GM23338 (cell line): ENCODE measurements at regions not wholly inside any gene's neighbourhood (a gene's known extent, or its start where the extent isn't known, plus 50 kb on each side); places are given as distances from the start of the nearest gene placed in this dataset.

Experiments used
- ATAC-seq: fragments of 200-7000 bp; cut with Tn5 transposase; 3 replicates; pipeline ENCODE4 v1.9.1; 2020
- DNase-seq: peaks from one replicate; pipeline ENCODE4 v3.0.0-alpha.2; 2015; ENCODE audit warnings: low spot score
- H2AFZ ChIP-seq: fragments of 200-600 bp; sonication (generic); 2 replicates; pipeline ENCODE4 v1.8.0; 2016; ENCODE audit warnings: antibody characterized with exemption, mild to moderate bottlenecking, moderate library complexity
- H3F3A ChIP-seq: fragments of 200-600 bp; sonication (generic); replicated peaks from 2 replicates; pipeline ENCODE4 v1.8.0; 2017; ENCODE audit warnings: antibody characterized with exemption, mixed run types, low read depth
- H3K27ac ChIP-seq: fragments of 200-600 bp; sonication (generic); 2 replicates; pipeline ENCODE4 v1.6.1; 2016; ENCODE audit warnings: low read depth
- H3K27me3 ChIP-seq: fragments of 200-600 bp; sonication (generic); 2 replicates; pipeline ENCODE4 v1.8.0; 2016; ENCODE audit warnings: mild to moderate bottlenecking, mixed run types, moderate library complexity; ENCODE audit not compliant: insufficient read depth
- H3K36me3 ChIP-seq: fragments of 200-600 bp; sonication (generic); 2 replicates; pipeline ENCODE4 v1.8.0; 2016; ENCODE audit warnings: mild to moderate bottlenecking; ENCODE audit not compliant: insufficient read depth
- H3K4me1 ChIP-seq: fragments of 200-600 bp; sonication (generic); 2 replicates; pipeline ENCODE4 v1.8.0; 2016; ENCODE audit warnings: mild to moderate bottlenecking, moderate library complexity; ENCODE audit not compliant: insufficient read depth
- H3K4me2 ChIP-seq: fragments of 200-600 bp; sonication (generic); 2 replicates; pipeline ENCODE4 v1.7.1; 2017; ENCODE audit warnings: mixed run types
- H3K4me3 ChIP-seq: fragments of 200-600 bp; sonication (generic); 2 replicates; pipeline ENCODE4 v1.6.1; 2016; ENCODE audit warnings: mixed run types
- H3K79me2 ChIP-seq: fragments of 200-600 bp; sonication (generic); replicated peaks from 2 replicates; pipeline ENCODE4 v1.8.0; 2017; ENCODE audit warnings: mild to moderate bottlenecking; ENCODE audit not compliant: insufficient read depth
- H3K9me2 ChIP-seq: fragments of 200-600 bp; sonication (generic); 2 replicates; pipeline ENCODE4 v1.8.0; 2017; ENCODE audit not compliant: insufficient read depth
- H4K20me1 ChIP-seq: fragments of 200-600 bp; sonication (generic); replicated peaks from 2 replicates; pipeline ENCODE4 v1.8.0; 2017; ENCODE audit warnings: mild to moderate bottlenecking; ENCODE audit not compliant: insufficient read depth
- H3K27ac Mint-ChIP-seq: 2 replicates; pipeline ENCODE4 v1.8.0; 2020; ENCODE audit warnings: inconsistent platforms, mild to moderate bottlenecking, moderate library complexity, mixed read lengths
- H3K27me3 Mint-ChIP-seq: 3 replicates; pipeline ENCODE4 v1.8.0; 2022; ENCODE audit warnings: low read depth, mild to moderate bottlenecking, moderate library complexity, mixed read lengths, inconsistent platforms; ENCODE audit not compliant: insufficient read depth, poor library complexity
- H3K36me3 Mint-ChIP-seq: 3 replicates; pipeline ENCODE4 v1.8.0; 2021; ENCODE audit warnings: low read depth, mild to moderate bottlenecking, inconsistent platforms, moderate library complexity, mixed read lengths
- H3K4me1 Mint-ChIP-seq: 3 replicates; pipeline ENCODE4 v1.8.0; 2020; ENCODE audit warnings: mild to moderate bottlenecking, inconsistent platforms, mixed read lengths
- H3K4me3 Mint-ChIP-seq: 3 replicates; pipeline ENCODE4 v1.8.0; 2021; ENCODE audit warnings: moderate library complexity, mild to moderate bottlenecking, inconsistent platforms, mixed read lengths
- H3K9me3 Mint-ChIP-seq: 3 replicates; pipeline ENCODE4 v1.8.0; 2020; ENCODE audit warnings: moderate library complexity, mild to moderate bottlenecking, inconsistent platforms, mixed read lengths
- CREB1 ChIP-seq: fragments of 250-450 bp; sonication (Bioruptor Pico); IDR thresholded peaks from 2 replicates; pipeline ENCODE4 v1.5.0; 2020; ENCODE audit warnings: low read depth, mild to moderate bottlenecking, moderate library complexity
- EZH2 ChIP-seq: fragments of 200-600 bp; sonication (generic); IDR thresholded peaks from one replicate; pipeline ENCODE4 v1.8.0; 2017; ENCODE audit warnings: antibody characterized with exemption, mild to moderate bottlenecking, low read depth; ENCODE audit not compliant: unreplicated experiment
- EZH2phosphoT487 ChIP-seq: fragments of 200-600 bp; sonication (generic); IDR thresholded peaks from one replicate; pipeline ENCODE4 v1.8.1; 2018; ENCODE audit warnings: antibody characterized with exemption; ENCODE audit not compliant: unreplicated experiment
- STAT1 ChIP-seq: IDR thresholded peaks from one replicate; pipeline ENCODE4 v1.6.1; 2016; ENCODE audit warnings: antibody characterized with exemption; ENCODE audit not compliant: unreplicated experiment
- ZNF331 ChIP-seq: fragments of 250-450 bp; sonication (Bioruptor Pico); IDR thresholded peaks from 2 replicates; pipeline ENCODE4 v1.5.0; 2020; ENCODE audit warnings: low read depth, mild to moderate bottlenecking, moderate library complexity
- ZNF462 ChIP-seq: fragments of 250-450 bp; sonication (Bioruptor Pico); IDR thresholded peaks from 2 replicates; pipeline ENCODE4 v1.5.0; 2020; ENCODE audit warnings: mild to moderate bottlenecking, moderate library complexity

GRCh38 chr4:11053601-11054220, 369.1 kb upstream of the CLNK start:
- ATAC-seq (no peak), DNase-seq (no peak)
- Mint-ChIP-seq H3K27ac (no peak overlapping the region), H3K4me1 (no peaks in the 10 kb centered on the region), H3K9me3 (no peaks in the 10 kb centered on the region), H3K36me3 (no peaks in the 10 kb centered on the region), H3K27me3 (peaks cover 2% of the 10 kb centered on the region), H3K4me3 (no peak overlapping the region)
- Histone ChIP-seq H3K36me3 (no peaks in the 10 kb centered on the region), H3K4me2 (no peak overlapping the region), H3K9me2 (no peaks in the 10 kb centered on the region; the same call in 1 of the 2 replicates), H3K27ac (no peak overlapping the region), H3K4me1 (no peaks in the 10 kb centered on the region), H3K4me3 (no peak overlapping the region), H3K79me2 (no peaks in the 10 kb centered on the region), H3F3A (no peaks in the 10 kb centered on the region), H2AFZ (no peak overlapping the region), H4K20me1 (no peaks in the 10 kb centered on the region), H3K27me3 (no peaks in the 10 kb centered on the region)
- TF ChIP-seq EZH2phosphoT487 (no peak), EZH2 (no peak), ZNF462 (no peak), ZNF331 (CRISPR knock-in tag) (no peak), STAT1 (no peak)

- H3K27ac Mint-ChIP-seq, result no peak overlapping the region
- no peak overlapping the region for H3K4me3 Mint-ChIP-seq
- Histone ChIP-seq H3K4me2 (no peak overlapping the region), H3K36me3 (no peaks in the 10 kb centered on the region), H3K9me2 (no peaks in the 10 kb centered on the region; the same call in 1 of the 2 replicates), H3K27me3 (no peaks in the 10 kb centered on the region), H2AFZ (no peak overlapping the region), H3K27ac (no peak overlapping the region), H3F3A (no peaks in the 10 kb centered on the region), H3K4me3 (no peak overlapping the region), H3K79me2 (no peaks in the 10 kb centered on the region), H3K4me1 (no peaks in the 10 kb centered on the region), H4K20me1 (no peaks in the 10 kb centered on the region)
- peaks cover 5% of the 10 kb centered on the region for H3K27me3 Mint-ChIP-seq
- ATAC-seq (no peak), DNase-seq (no peak)
- H3K36me3 Mint-ChIP-seq, result no peaks in the 10 kb centered on the region
- H3K9me3 Mint-ChIP-seq, result no peaks in the 10 kb centered on the region
- H3K4me1 Mint-ChIP-seq, result no peaks in the 10 kb centered on the region
- TF ChIP-seq ZNF462 (no peak), CREB1 (CRISPR knock-in tag) (no peak), STAT1 (no peak)
These were observed 366.6 kb upstream of the CLNK start for GRCh38 chr4:11051181-11051580.
